HAP-1 (cell line): ENCODE measurements at regions not wholly inside any gene's neighbourhood (a gene's known extent, or its start where the extent isn't known, plus 50 kb on each side); places are given as distances from the start of the nearest gene placed in this dataset.
A peak's percentile ranks its signal among the peaks of the same experiment; 100 is the strongest.

Experiments used
- DNase-seq, 2 experiments: peaks; one replicate each; pipeline ENCODE4 v3.0.0-alpha.2; 2016 to 2020; ENCODE audit warnings: low spot score in 2 of 2
- H3K27me3 ChIP-seq: fragments of 250-450 bp; sonication (Bioruptor Pico); 2 replicates; pipeline ENCODE4 v1.5.1; 2020; ENCODE audit warnings: low read depth, mild to moderate bottlenecking, moderate library complexity
- H3K36me3 ChIP-seq: fragments of 250-450 bp; sonication (Bioruptor Pico); replicated peaks from 2 replicates; pipeline ENCODE4 v1.5.1; 2020; ENCODE audit warnings: mild to moderate bottlenecking
- H3K4me1 ChIP-seq: fragments of 250-450 bp; sonication (Bioruptor Pico); 2 replicates; pipeline ENCODE4 v1.5.1; 2020; ENCODE audit warnings: mild to moderate bottlenecking
- H3K4me3 ChIP-seq: fragments of 250-450 bp; sonication (Bioruptor Pico); 2 replicates; pipeline ENCODE4 v1.5.1; 2020; ENCODE audit warnings: mild to moderate bottlenecking, moderate library complexity
- H3K9me3 ChIP-seq: fragments of 250-450 bp; sonication (Bioruptor Pico); 2 replicates; pipeline ENCODE4 v1.5.1; 2020; ENCODE audit warnings: mild to moderate bottlenecking, moderate library complexity
- in situ Hi-C: fragments of 300-500 bp; cut with MboI; formaldehyde crosslinking; loops from 3 replicates; pipeline ENCODE4 v1.14.3; 2020; ENCODE audit warnings: low sequenced_read_pairs, inconsistent platforms, mixed read lengths

DNA sequence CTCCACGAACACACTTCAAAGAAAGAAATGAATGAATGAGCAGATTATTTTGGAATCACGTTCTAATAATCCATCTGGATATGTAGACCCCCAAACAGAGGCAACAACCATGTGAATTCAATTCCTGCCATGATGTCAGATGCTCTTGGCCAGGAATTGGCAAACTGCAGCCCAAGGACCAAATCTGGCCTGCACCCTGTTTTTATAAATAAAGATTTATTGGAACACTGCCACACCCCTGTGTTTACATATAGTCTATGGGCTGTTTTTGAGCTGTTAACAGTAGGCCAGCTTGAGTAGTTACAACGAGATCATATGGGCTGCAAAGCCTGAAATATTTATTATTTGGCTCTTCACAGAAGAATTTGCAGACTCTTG lies 336.0 kb upstream of the ZFHX3 start:
- Histone ChIP-seq H3K27me3 (no peaks in the 10 kb centered on the region), H3K36me3 (no peaks in the 10 kb centered on the region), H3K4me1 (no peaks in the 10 kb centered on the region), H3K9me3 (no peaks in the 10 kb centered on the region), H3K4me3 (no peak overlapping the region)
- in situ Hi-C loops, result no loop called here
- no peak for DNase-seq

DNA sequence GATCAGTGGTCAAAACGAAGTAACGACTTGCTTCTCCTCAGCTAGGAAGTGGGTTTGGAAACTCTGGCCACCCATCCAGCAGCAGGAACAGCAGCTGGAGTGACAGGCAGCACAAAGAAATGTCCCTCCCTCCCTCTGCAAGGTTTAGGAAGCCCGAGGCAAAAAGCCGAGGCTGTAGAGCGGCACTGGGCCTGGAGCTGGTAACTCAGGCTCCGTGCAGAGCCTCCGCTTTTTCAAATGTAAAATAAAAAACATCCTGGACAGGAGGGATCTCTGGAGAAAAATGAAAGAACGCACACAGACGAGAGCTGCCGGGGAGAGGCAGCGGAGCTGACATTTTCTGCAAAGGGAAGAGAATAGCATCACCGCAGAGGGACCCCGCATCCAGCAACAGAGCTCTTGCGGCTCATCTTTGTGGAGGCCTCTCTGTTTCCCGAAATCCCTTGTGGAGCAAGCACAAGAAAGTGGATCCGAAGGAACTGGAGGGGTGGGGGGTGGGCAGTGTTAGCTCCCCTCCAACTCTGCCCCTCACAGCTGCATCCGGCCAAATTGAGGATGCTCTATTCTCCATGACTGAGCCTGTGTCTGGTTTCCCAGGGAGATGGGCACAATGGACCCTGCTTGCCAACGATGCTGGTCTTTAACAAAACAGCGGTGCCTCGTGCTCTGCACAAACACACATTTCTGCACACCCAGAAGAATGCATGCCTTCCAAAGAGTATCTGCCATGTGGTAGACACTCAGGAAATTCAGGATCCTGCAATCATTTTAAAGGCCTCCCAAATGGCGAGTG lies 335.5 kb upstream of the ZFHX3 start:
- Histone ChIP-seq H3K4me3 (no peak overlapping the region), H3K9me3 (no peaks in the 10 kb centered on the region), H3K27me3 (no peaks in the 10 kb centered on the region), H3K4me1 (no peaks in the 10 kb centered on the region), H3K36me3 (no peaks in the 10 kb centered on the region)
- in situ Hi-C loops, result no loop called here
- no peak for DNase-seq

DNA sequence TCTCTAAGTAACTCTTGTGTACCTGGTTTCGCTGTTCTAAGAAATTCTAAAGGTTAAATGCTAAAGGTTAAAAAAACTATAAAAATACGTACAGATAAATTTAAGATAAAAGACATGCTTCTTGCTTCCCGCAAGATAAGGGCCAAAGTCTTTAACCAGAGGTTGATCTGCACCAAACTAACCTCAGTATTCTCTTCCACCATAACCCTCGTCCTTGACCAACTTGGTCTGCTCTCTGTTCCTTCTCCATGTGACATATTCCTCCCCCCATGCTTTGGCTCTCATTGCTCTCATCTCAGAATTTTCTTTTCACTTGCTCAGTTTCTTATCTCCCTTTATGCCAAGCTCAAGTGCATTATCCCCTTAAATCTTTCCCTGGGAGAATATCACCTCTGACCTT lies 330.5 kb upstream of the ZFHX3 start:
- no peak for DNase-seq
- 0 out of 2 replicates have a peak, but pooled peaks cover 4% of the 10 kb centered on the region for H3K27me3 ChIP-seq
- H3K4me3 ChIP-seq, result no peak overlapping the region
- in situ Hi-C loops, result no loop called here
- H3K9me3 ChIP-seq, result no peaks in the 10 kb centered on the region
- H3K36me3 ChIP-seq, result no peaks in the 10 kb centered on the region
- H3K4me1 ChIP-seq, result no peaks in the 10 kb centered on the region

DNA sequence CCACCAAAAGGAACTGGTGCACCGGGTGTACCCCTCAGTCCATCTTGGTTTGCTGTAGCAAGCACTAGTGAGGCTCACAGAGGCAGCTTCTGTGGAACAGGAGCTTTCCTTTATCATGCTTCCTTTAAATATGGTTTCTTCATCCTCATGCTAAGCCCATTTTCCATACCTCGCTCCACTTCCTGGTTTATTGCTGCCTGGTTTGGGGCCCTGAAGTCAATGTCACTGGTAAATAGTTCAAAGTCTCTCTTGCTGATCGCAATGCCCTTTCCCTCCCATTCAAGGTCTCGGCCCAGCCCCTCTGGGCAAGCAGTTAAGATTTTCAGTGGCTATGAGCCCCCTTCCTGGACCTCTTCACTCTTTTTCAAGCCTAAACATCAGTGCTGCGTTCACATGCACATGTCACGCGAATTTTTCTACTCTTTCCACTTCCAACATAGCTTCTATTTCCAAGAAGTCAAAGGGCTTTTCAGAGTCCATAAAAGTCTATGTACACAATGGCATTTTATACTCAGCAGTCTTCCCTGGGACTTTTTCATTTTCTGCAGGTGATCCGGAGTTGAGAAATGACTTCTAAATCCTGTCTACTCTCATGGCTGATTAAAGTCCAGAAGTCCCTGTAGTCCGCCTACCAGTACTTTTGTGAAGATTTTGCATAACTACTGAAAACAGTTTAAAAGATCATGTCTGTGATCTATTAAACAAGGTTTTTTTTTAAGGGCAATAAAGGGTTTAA lies 323.8 kb upstream of the ZFHX3 start:
- Histone ChIP-seq H3K9me3 (no peaks in the 10 kb centered on the region), H3K4me1 (no peaks in the 10 kb centered on the region), H3K36me3 (no peaks in the 10 kb centered on the region), H3K27me3 (0 out of 2 replicates have a peak, but pooled peaks cover 4% of the 10 kb centered on the region), H3K4me3 (no peak overlapping the region)
- in situ Hi-C loops, result no loop called here
- DNase-seq, result no peak

DNA sequence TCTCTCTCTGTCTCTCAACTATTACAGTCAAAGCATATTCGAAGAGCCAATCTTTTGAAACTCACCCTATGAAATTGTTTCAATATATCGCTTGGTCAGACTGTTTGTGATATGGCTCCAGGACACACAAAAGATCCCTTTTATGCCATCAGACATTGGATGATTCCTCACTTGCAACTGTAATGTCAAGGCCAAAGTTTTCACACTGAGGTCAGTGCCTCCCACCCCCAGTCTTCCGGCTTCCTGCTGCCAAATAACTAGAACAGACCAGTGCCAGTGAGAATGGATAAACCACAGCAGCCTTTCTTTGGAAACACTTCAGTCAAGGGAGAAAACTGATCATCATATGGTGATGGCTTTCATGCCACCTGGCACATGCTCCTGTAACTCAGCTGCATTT lies 321.9 kb upstream of the ZFHX3 start:
- H3K9me3 ChIP-seq, result no peaks in the 10 kb centered on the region
- H3K27me3 ChIP-seq, result 0 out of 2 replicates have a peak, but pooled peaks cover 2% of the 10 kb centered on the region
- H3K4me3 ChIP-seq, result no peak overlapping the region
- DNase-seq, result no peak
- H3K4me1 ChIP-seq, result no peaks in the 10 kb centered on the region
- in situ Hi-C loops, result no loop called here
- no peaks in the 10 kb centered on the region for H3K36me3 ChIP-seq

DNA sequence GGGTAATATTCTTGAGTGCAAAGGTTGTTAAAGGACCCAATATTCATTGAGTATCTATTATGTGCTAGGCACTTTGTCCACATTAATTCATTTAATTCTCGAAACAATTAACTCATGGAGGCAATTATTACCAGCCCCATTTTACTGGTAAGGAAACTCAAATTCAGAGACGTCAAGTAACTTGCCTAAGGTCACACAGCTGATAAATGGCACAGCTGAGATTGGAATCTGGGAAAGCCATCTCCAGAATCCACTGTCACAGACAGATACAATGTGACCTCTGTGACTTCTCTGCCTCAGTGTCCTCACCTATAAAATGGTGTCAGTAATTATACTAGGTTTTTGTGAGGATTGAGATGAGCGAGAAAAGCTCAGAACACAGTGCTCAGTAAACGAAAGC lies 320.8 kb upstream of the ZFHX3 start:
- Histone ChIP-seq H3K36me3 (no peaks in the 10 kb centered on the region), H3K4me1 (no peaks in the 10 kb centered on the region), H3K27me3 (no peaks in the 10 kb centered on the region), H3K9me3 (no peaks in the 10 kb centered on the region), H3K4me3 (no peak overlapping the region)
- no peak for DNase-seq
- in situ Hi-C loops, result no loop called here

DNA sequence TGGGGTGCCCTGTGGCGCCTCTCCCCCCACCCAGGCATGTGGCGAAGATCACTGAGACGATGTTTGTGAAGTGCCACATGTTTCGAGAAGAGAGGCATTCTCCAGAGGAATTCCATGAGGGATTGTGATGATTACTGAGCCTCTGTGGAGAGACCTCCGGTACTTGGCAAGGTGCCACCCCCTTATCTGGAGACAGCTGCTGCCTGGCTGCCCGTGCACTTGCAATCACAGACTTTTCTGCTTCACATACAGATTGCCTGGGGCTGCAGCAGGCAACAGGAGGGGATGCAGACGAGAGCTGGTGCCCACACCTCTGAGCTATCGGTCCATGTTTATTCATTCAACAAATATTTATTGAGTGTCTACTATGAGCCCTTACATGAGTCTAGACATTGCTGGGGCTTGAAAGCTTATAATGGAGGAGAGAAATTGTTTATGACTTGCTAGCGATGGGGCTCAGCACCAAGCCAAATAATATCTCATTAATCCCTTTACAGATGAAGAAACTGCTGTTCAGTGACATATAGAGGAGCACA lies 317.2 kb upstream of the ZFHX3 start:
- in situ Hi-C loops, result no loop called here
- Histone ChIP-seq H3K4me1 (no peaks in the 10 kb centered on the region), H3K9me3 (no peaks in the 10 kb centered on the region), H3K36me3 (no peaks in the 10 kb centered on the region), H3K27me3 (no peaks in the 10 kb centered on the region), H3K4me3 (no peak overlapping the region)
- peak in 1 of 2 experiments; percentile 24 for DNase-seq

DNA sequence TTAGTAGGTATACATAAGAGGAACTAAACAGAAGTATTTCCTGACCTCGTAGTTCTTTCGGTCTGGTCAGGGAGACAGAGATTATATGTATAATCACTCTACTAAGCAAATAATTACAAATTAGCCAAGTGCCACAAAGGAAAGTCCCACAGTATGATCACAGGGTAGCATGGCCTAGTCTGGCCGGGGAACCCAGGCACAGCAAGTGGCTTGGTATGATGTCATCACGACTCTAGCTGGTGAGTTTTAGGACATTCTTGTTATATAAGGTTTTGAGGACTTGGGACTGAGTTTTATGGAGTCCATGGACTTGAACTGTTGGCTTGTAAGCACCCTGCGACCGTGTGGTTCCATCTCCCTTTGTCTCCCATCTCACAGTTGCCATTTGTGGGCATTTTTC lies 316.5 kb upstream of the ZFHX3 start:
- no peaks in the 10 kb centered on the region for H3K9me3 ChIP-seq
- H3K4me3 ChIP-seq, result no peak overlapping the region
- DNase-seq, result no peak
- H3K27me3 ChIP-seq, result no peaks in the 10 kb centered on the region
- in situ Hi-C loops, result no loop called here
- no peaks in the 10 kb centered on the region for H3K4me1 ChIP-seq
- H3K36me3 ChIP-seq, result no peaks in the 10 kb centered on the region

DNA sequence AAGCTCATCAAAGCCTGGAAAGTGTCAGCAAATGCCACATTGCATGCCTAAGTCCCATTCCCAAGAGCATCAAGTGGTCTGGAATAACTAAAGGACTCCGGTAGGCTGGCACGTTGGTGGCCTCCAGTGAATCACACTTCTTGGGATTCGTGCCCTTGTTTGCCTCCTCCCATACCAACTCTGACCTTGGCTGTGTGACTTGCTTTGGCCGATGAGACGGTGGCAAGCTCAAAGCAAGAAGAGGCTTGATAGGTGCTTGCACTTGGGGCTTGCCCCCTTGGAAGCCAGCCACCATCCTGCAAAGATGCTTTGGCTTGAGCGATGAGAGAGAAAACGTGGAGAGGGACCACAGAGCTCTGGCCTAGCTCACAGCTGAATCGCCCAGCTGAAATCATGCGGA lies 313.1 kb upstream of the ZFHX3 start:
- Histone ChIP-seq H3K27me3 (no peaks in the 10 kb centered on the region), H3K4me3 (no peak overlapping the region), H3K36me3 (no peaks in the 10 kb centered on the region), H3K9me3 (no peaks in the 10 kb centered on the region), H3K4me1 (peaks cover 4% of the 10 kb centered on the region)
- no peak for DNase-seq
- in situ Hi-C loops, result no loop called here

DNA sequence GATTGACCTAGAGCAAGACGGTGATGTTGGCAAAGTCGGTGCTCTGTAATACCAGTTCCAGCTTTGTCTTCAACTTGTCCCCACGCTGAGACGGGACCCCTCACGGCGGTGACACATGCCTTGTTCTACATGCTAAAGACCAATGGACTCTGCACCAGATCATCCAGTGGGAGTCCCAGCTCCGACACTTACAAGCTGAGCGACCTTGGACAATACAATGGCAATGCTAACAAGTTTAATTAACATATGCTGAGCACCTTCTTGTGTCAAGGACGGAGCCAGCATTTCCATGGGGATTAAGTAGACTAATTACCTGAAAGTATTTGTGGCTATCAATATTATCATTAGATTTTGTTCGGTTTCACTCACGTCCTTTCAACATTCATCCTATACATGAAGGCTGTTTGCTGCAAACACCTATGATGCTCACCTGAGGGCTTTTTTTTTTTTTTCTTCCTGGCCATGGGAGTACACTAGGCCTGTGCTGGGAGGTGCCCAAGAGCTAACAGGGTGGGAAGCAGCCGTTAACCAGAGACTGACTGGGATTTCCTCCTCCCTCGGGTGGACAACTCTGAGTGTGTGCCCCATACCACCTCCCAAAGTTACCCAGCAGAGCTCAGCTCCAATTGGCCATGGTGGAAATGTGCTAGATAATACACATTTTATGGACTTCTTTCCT lies 308.6 kb upstream of the ZFHX3 start:
- peak; percentile 58 to 70 for DNase-seq
- H3K4me1 ChIP-seq, result peaks cover 7% of the 10 kb centered on the region
- H3K9me3 ChIP-seq, result no peaks in the 10 kb centered on the region
- no peaks in the 10 kb centered on the region for H3K36me3 ChIP-seq
- H3K27me3 ChIP-seq, result no peaks in the 10 kb centered on the region
- no peak overlapping the region for H3K4me3 ChIP-seq
- in situ Hi-C loops, result no loop called here

DNA sequence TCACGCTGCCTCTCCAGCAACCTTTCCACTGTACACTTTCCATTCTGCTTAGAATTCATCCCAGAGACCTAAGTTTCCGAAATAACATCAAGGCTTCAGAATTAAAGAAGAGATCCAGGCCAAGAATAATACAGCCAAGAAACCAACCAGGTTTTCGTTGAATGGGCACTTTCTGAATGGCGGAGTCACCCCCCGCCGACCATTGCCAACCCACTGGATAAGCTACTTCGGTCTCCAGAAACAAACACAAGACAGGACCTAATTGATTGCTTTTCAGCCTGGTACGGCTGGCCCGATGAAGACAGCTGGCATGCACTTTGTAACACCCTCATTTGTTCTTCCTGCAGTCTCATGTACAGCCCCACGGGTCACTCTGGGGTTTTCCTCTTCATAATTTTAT lies 308.1 kb upstream of the ZFHX3 start:
- in situ Hi-C loops, result no loop called here
- DNase-seq, result no peak
- Histone ChIP-seq H3K4me1 (peaks cover 7% of the 10 kb centered on the region), H3K9me3 (no peaks in the 10 kb centered on the region), H3K36me3 (no peaks in the 10 kb centered on the region), H3K27me3 (no peaks in the 10 kb centered on the region), H3K4me3 (no peak overlapping the region)

DNA sequence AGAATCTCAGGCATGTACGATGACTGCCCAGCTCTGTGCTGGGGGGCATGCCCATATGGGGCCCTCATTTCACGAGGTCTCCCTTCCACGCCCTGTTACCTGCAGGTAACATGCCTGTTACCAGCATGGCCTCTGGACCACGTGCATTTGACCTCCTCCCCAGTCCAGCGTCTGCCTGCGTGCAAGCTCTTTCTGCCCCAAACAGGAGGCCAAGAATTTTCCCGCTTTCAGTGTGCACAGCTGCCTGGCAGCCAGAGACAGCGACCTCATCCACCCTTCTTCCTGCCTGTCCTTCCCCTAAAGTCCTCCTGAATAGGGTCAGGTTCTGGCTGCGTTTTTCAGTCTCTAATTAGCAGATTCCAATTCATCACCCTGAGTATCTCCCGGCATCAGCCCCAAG lies 306.5 kb upstream of the ZFHX3 start:
- H3K27me3 ChIP-seq, result no peaks in the 10 kb centered on the region
- DNase-seq, result no peak
- H3K4me3 ChIP-seq, result no peak overlapping the region
- peaks cover 7% of the 10 kb centered on the region for H3K4me1 ChIP-seq
- H3K9me3 ChIP-seq, result no peaks in the 10 kb centered on the region
- no peaks in the 10 kb centered on the region for H3K36me3 ChIP-seq
- in situ Hi-C loops, result no loop called here

DNA sequence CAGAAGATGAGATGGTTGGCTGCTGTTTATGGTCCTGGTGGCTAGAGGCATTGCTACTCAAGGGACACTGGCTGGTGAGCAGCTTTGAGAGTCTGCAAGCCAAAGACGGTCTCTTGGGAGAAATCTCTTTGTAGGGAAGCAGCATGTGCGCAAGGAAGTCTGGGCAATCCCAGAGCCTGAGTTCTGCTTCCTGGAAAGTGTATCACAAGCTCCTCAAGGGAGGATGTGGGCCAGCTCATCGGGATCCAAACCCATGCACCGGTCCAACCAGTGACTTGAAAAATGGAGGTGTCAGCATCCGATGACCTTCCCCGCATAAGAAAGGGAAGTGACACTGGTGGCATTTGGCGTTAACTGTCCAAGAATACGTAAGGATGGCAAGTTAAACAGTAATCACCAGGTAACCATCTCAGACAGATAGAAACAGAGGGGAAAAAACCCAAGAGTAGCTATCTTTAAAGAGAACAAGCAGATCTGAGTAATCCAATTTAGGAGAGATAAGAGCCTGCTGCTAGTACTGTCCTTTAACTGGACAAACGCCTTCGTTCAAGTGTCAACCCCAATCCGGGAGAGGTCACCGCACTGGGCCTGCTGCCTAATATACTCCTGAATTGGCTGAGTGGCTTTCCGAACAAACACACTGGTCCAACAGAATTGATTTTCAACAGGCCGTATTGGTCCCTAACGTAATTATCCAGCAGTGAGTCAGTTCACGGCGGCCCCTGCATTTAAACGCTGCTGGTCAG lies 303.0 kb upstream of the ZFHX3 start:
- 0 out of 2 replicates have a peak, but pooled peaks cover 2% of the 10 kb centered on the region for H3K27me3 ChIP-seq
- H3K36me3 ChIP-seq, result no peaks in the 10 kb centered on the region
- H3K9me3 ChIP-seq, result no peaks in the 10 kb centered on the region
- in situ Hi-C loops, result no loop called here
- DNase-seq, result no peak
- H3K4me3 ChIP-seq, result no peak overlapping the region
- peaks cover 3% of the 10 kb centered on the region; the same call in 1 of the 2 replicates for H3K4me1 ChIP-seq
